ENCODE measurements at regions not wholly inside any gene's neighbourhood (a gene's known extent, or its start where the extent isn't known, plus 50 kb on each side); places are given as distances from the start of the nearest gene placed in this dataset.

DNA sequence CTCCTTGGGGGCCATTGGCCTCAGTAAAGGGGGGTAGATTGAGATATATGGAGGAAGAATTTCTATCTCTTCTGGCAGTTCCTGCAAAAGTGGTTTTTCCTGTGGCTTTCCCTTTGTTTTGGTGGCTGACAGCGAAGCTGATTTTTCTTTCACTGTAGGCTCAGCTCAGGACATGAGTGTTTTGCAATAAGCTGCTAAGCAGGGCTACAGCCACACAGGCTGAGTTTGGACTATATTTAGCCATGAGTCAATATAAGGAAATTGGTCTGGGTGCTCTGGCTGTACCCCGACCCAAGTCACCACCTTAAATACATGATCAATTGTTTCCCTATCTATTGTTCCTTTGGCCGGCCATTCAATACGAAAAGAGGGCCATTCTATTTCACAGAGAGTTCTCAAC is 212.7 kb upstream of the KCND2 start:
- DNase-seq (ENCODE audit: low read depth, low spot score) (no peak), FAIRE-seq (no peak), ATAC-seq (0 out of 3 replicates have a peak, but pooled peaks have one; percentile 32)
- Histone ChIP-seq H3K27me3 (replicated peaks in 1 of 2; ENCODE audit: control insufficient read depth in 2 of 2, insufficient read depth in 2 of 2, low read length in 1 of 2) (no peaks in the 10 kb centered on the region), H2AFZ (ENCODE audit: control insufficient read depth, low read depth, low read length) (no peak overlapping the region), H3K9ac (ENCODE audit: control insufficient read depth, insufficient read depth, low read length) (no peak overlapping the region), H3K9me3 (replicated peaks; ENCODE audit: control insufficient read depth, insufficient read depth, low read length) (no peaks in the 10 kb centered on the region), H3K79me2 (ENCODE audit: control insufficient read depth, insufficient read depth, low read length) (no peaks in the 10 kb centered on the region), H3K36me3 (ENCODE audit: control insufficient read depth in 2 of 2, insufficient read depth in 2 of 2, low read length in 1 of 2) (no peaks in the 10 kb centered on the region), H3K4me1 (ENCODE audit: control insufficient read depth, insufficient read depth, low read length) (peaks cover 11% of the 10 kb centered on the region), H3K4me3 (no peak overlapping the region), H3K27ac (ENCODE audit: control insufficient read depth, insufficient read depth) (no peak overlapping the region), H4K20me1 (ENCODE audit: control insufficient read depth, insufficient read depth) (no peaks in the 10 kb centered on the region), H3K4me2 (ENCODE audit: control insufficient read depth, insufficient read depth) (no peak overlapping the region)
- ChIA-PET POLR2A (no interaction called here), CTCF (no interaction called here), SMC1A (ENCODE audit: uncharacterized antibody, unreplicated experiment) (no interaction called here), RAD21 (ENCODE audit: unreplicated experiment) (no interaction called here)
- WGBS (ENCODE audit: insufficient coverage, insufficient replicate concordance, low lambda C conversion rate, missing lambda C conversion rate) = 48% methylated on average over 4 of the region's 4 CpGs
- TF ChIP-seq SMAD1 (IDR thresholded peaks at IDR 0.05; ENCODE audit: low read depth, partially characterized antibody) (no peak), ESRRA (IDR thresholded peaks at IDR 0.05; ENCODE audit: low read length) (no peak), KAT2A (conservative IDR thresholded peaks at IDR 0.05; ENCODE audit: control insufficient read depth, low read depth, low read length) (no peak)
- intact Hi-C loops (cut with micrococcal nuclease; ENCODE audit: unreplicated experiment) (loop anchor here (10.0 kb wide), 1 partner anchor 495 kb away; no protein-coding TSS in a partner anchor), in situ Hi-C loops (cut with MboI) (no loop called here)
- BruUV-seq (replicated peaks) = no TSS peak

DNA sequence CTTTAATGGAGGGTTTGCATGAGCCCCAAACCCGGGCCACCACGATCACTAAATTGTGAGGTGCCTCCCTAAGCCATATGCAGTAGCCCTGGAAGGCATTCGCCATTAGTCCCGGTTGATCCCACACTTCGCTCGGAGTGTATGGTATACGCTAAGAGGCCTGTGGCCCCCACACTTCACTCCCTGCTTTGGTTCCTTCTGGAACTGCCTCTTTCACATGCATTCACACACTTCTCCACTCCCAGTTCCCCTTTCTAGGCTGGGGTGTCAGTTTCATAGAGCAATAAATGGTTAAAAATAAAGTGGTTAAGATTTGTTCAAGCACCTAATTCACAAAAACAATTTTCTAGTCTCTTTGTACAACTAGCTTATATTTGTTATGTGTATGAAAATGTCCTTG is 212.1 kb upstream of the KCND2 start:
- H3K9me3 ChIP-seq (replicated peaks; ENCODE audit: control insufficient read depth, insufficient read depth, low read length) = no peaks in the 10 kb centered on the region
- no peaks in the 10 kb centered on the region for H3K36me3 ChIP-seq (ENCODE audit: control insufficient read depth in 2 of 2, insufficient read depth in 2 of 2, low read length in 1 of 2)
- DNase-seq (ENCODE audit: low read depth, low spot score) (no peak), FAIRE-seq (peak; percentile 23), ATAC-seq (peak; percentile 75)
- ChIA-PET POLR2A (no interaction called here), CTCF (no interaction called here), RAD21 (ENCODE audit: unreplicated experiment) (no interaction called here), SMC1A (ENCODE audit: uncharacterized antibody, unreplicated experiment) (interaction anchor here (0.6 kb wide), 1 partner anchor 9 kb away, joined by 3 read pairs; no protein-coding TSS in a partner anchor)
- no TSS peak for BruUV-seq (replicated peaks)
- H3K27ac ChIP-seq (ENCODE audit: control insufficient read depth, insufficient read depth) = no peak overlapping the region
- H2AFZ ChIP-seq (ENCODE audit: control insufficient read depth, low read depth, low read length) = no peak overlapping the region
- in situ Hi-C loops (cut with MboI) = no loop called here
- intact Hi-C loops (cut with micrococcal nuclease; ENCODE audit: unreplicated experiment) = loop anchor here (10.0 kb wide), 1 partner anchor 494 kb away; no protein-coding TSS in a partner anchor
- WGBS (ENCODE audit: insufficient coverage, insufficient replicate concordance, low lambda C conversion rate, missing lambda C conversion rate) = 61% methylated on average over 7 of the region's 7 CpGs
- H3K4me3 ChIP-seq = no peak overlapping the region
- no peak overlapping the region for H3K9ac ChIP-seq (ENCODE audit: control insufficient read depth, insufficient read depth, low read length)
- H3K4me1 ChIP-seq (ENCODE audit: control insufficient read depth, insufficient read depth, low read length) = peaks cover 11% of the 10 kb centered on the region
- no peak overlapping the region for H3K4me2 ChIP-seq (ENCODE audit: control insufficient read depth, insufficient read depth)
- no peaks in the 10 kb centered on the region for H3K79me2 ChIP-seq (ENCODE audit: control insufficient read depth, insufficient read depth, low read length)
- H4K20me1 ChIP-seq (ENCODE audit: control insufficient read depth, insufficient read depth) = no peaks in the 10 kb centered on the region
- H3K27me3 ChIP-seq (replicated peaks in 1 of 2; ENCODE audit: control insufficient read depth in 2 of 2, insufficient read depth in 2 of 2, low read length in 1 of 2) = no peaks in the 10 kb centered on the region
- peak; percentile 92 for TF ChIP-seq DPF2 (IDR thresholded peaks at IDR 0.05)
- TF ChIP-seq, protein P1, sequence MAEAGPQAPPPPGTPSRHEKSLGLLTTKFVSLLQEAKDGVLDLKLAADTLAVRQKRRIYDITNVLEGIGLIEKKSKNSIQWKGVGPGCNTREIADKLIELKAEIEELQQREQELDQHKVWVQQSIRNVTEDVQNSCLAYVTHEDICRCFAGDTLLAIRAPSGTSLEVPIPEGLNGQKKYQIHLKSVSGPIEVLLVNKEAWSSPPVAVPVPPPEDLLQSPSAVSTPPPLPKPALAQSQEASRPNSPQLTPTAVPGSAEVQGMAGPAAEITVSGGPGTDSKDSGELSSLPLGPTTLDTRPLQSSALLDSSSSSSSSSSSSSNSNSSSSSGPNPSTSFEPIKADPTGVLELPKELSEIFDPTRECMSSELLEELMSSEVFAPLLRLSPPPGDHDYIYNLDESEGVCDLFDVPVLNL (IDR thresholded peaks at IDR 0.05; ENCODE audit: low read depth, low read length) = no peak
- TF ChIP-seq BACH1 (IDR thresholded peaks at IDR 0.05; ENCODE audit: borderline replicate concordance) = peak; percentile 13; the same call in 1 of the 2 replicates
- TF ChIP-seq ATF7 (IDR thresholded peaks at IDR 0.05; ENCODE audit: low read depth) = peak; percentile 63
- TF ChIP-seq, protein P2, sequence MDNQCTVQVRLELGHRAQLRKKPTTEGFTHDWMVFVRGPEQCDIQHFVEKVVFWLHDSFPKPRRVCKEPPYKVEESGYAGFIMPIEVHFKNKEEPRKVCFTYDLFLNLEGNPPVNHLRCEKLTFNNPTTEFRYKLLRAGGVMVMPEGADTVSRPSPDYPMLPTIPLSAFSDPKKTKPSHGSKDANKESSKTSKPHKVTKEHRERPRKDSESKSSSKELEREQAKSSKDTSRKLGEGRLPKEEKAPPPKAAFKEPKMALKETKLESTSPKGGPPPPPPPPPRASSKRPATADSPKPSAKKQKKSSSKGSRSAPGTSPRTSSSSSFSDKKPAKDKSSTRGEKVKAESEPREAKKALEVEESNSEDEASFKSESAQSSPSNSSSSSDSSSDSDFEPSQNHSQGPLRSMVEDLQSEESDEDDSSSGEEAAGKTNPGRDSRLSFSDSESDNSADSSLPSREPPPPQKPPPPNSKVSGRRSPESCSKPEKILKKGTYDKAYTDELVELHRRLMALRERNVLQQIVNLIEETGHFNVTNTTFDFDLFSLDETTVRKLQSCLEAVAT (IDR thresholded peaks at IDR 0.05) = peak; percentile 64
- TF ChIP-seq BCL11A (IDR thresholded peaks at IDR 0.05; ENCODE audit: low read depth, low read length) = peak; percentile 87
- TF ChIP-seq, protein P3, sequence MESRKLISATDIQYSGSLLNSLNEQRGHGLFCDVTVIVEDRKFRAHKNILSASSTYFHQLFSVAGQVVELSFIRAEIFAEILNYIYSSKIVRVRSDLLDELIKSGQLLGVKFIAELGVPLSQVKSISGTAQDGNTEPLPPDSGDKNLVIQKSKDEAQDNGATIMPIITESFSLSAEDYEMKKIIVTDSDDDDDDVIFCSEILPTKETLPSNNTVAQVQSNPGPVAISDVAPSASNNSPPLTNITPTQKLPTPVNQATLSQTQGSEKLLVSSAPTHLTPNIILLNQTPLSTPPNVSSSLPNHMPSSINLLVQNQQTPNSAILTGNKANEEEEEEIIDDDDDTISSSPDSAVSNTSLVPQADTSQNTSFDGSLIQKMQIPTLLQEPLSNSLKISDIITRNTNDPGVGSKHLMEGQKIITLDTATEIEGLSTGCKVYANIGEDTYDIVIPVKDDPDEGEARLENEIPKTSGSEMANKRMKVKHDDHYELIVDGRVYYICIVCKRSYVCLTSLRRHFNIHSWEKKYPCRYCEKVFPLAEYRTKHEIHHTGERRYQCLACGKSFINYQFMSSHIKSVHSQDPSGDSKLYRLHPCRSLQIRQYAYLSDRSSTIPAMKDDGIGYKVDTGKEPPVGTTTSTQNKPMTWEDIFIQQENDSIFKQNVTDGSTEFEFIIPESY (IDR thresholded peaks at IDR 0.05) = peak; percentile 80; the same call in 1 of the 2 replicates
- TF ChIP-seq SP1 (IDR thresholded peaks at IDR 0.05; ENCODE audit: low read depth, low read length) = no peak
- TF ChIP-seq, protein P4, sequence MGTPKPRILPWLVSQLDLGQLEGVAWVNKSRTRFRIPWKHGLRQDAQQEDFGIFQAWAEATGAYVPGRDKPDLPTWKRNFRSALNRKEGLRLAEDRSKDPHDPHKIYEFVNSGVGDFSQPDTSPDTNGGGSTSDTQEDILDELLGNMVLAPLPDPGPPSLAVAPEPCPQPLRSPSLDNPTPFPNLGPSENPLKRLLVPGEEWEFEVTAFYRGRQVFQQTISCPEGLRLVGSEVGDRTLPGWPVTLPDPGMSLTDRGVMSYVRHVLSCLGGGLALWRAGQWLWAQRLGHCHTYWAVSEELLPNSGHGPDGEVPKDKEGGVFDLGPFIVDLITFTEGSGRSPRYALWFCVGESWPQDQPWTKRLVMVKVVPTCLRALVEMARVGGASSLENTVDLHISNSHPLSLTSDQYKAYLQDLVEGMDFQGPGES (IDR thresholded peaks at IDR 0.05) = no peak
- peak; percentile 60; the same call in 1 of the 2 replicates for TF ChIP-seq NBN (IDR thresholded peaks at IDR 0.05)
